Activated T-helper 17 cell treated with anti-CD3 and anti-CD28 coated beads, Interleukin-2, amount 50 U/mL, for 72 hours (primary cell): ENCODE measurements at regions not wholly inside any gene's neighbourhood (a gene's known extent, or its start where the extent isn't known, plus 50 kb on each side); places are given as distances from the start of the nearest gene placed in this dataset.

Source experiments
- ATAC-seq: fragments of 150-1000 bp; cut with Tn5 transposase; replicated peaks from 2 replicates; pipeline ENCODE4 v1.10.0; 2021; ENCODE audit warnings: mild to moderate bottlenecking, moderate library complexity
- H3K27ac Mint-ChIP-seq: one replicate; pipeline ENCODE4 v1.8.0; 2022; ENCODE audit warnings: mixed read lengths
- H3K27me3 Mint-ChIP-seq: one replicate; pipeline ENCODE4 v1.8.0; 2022; ENCODE audit warnings: mixed read lengths
- H3K36me3 Mint-ChIP-seq: one replicate; pipeline ENCODE4 v1.8.0; 2022; ENCODE audit warnings: low read depth, mild to moderate bottlenecking, mixed read lengths
- H3K4me1 Mint-ChIP-seq: one replicate; pipeline ENCODE4 v1.8.0; 2022; ENCODE audit warnings: mixed read lengths
- H3K4me3 Mint-ChIP-seq: one replicate; pipeline ENCODE4 v1.8.0; 2022; ENCODE audit warnings: mild to moderate bottlenecking, mixed read lengths
- H3K9me3 Mint-ChIP-seq: one replicate; pipeline ENCODE4 v1.8.0; 2022; ENCODE audit warnings: mixed read lengths

DNA sequence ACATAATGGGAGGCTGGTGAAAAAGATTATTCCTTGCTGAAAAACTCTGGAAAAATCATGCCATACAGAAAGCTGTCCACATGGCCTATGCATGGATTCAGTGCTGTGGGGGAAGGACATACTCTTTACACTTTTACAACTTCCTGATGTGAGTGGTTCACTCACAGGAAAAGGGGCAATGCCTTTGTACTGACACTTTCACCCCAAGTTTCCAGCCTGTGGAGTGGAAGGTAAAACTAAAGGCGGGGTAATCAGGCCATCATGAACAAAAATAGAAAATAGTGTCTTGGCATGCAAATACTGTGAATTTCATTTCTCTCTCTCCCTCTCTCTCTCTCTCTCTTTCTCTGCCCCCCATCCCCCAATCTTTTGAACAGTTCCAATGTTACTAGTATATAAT lies 281.8 kb downstream of the ETS1 start:
- peak overlapping the region; percentile 86 for H3K4me3 Mint-ChIP-seq
- peaks cover 40% of the 10 kb centered on the region for H3K4me1 Mint-ChIP-seq
- ATAC-seq = no peak
- H3K36me3 Mint-ChIP-seq = no peaks in the 10 kb centered on the region
- H3K27ac Mint-ChIP-seq = peak overlapping the region; percentile 78
- no peaks in the 10 kb centered on the region for H3K27me3 Mint-ChIP-seq
- H3K9me3 Mint-ChIP-seq = no peaks in the 10 kb centered on the region

- ATAC-seq = peak; percentile 18
- H3K4me3 Mint-ChIP-seq = peak overlapping the region; percentile 86
- H3K36me3 Mint-ChIP-seq = no peaks in the 10 kb centered on the region
- H3K27me3 Mint-ChIP-seq = no peaks in the 10 kb centered on the region
- H3K27ac Mint-ChIP-seq = peak overlapping the region; percentile 78
- H3K9me3 Mint-ChIP-seq = no peaks in the 10 kb centered on the region
- H3K4me1 Mint-ChIP-seq = peaks cover 40% of the 10 kb centered on the region
Observed at GRCh38 chr11:128304666-128305485, 282.5 kb downstream of the ETS1 start.

- Mint-ChIP-seq H3K4me1 (peaks cover 47% of the 10 kb centered on the region), H3K36me3 (no peaks in the 10 kb centered on the region), H3K27me3 (no peaks in the 10 kb centered on the region), H3K27ac (peak overlapping the region; percentile 78), H3K9me3 (no peaks in the 10 kb centered on the region), H3K4me3 (peak overlapping the region; percentile 86)
- no peak for ATAC-seq
Observed at GRCh38 chr11:128304116-128304515, 283.2 kb downstream of the ETS1 start.

DNA sequence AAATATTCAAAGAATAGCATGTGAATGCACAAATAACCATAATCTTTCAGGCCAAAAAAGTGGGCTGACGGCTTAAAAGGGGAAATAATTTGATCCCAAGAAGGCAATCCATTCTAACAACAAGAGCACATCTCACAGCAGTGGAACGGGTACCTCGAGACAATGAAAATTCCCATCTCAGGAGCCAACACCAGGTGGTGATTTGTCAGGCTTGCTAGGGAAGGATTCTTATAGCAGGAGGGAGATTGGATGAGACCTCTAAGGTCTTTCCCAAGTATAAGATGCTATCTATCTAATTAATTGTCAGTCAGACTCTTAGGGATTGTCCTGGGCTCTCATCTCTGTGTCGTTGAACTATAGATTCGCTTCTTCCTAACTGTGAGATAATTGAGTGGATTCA lies 284.0 kb downstream of the ETS1 start:
- peak overlapping the region; percentile 78 for H3K27ac Mint-ChIP-seq
- peaks cover 54% of the 10 kb centered on the region for H3K4me1 Mint-ChIP-seq
- no peaks in the 10 kb centered on the region for H3K27me3 Mint-ChIP-seq
- H3K9me3 Mint-ChIP-seq = no peaks in the 10 kb centered on the region
- peak overlapping the region; percentile 86 for H3K4me3 Mint-ChIP-seq
- no peak for ATAC-seq
- no peaks in the 10 kb centered on the region for H3K36me3 Mint-ChIP-seq

DNA sequence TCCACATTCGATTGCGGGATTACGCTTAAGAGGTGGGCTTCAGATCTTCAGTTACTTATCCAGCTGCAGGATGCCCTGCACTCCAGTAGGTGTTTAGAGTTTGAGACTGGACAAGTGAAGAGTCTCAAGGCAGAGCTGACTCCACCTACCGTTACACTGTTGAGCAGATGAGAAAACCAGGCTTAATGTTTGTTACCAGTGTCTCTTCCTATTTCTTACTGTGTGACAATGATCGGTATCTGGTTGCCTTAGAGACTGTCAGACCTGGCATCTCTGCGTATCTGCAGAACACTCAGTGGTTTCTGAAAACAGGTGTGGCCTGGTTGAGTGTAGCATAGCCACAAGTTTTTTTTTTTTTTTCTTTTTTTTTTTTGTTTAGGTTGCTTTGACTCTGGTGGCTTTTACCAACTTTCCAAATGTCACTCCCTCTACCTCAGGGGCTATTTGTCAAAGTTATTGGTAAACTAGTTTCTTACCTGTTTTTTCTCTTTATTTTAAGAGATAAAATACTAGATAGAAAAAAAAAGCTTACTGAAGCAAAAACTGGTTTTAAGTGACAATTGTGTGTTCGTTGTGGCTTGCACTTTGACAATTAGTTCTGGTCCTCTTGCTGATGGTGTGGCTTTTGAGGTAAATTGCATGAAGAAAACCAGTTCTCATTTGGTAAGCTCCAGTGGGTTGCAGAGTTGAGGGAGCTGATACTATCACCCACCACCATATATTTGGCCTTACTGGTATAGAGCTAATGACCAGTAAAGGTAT lies 284.8 kb downstream of the ETS1 start:
- H3K4me1 Mint-ChIP-seq = peaks cover 61% of the 10 kb centered on the region
- H3K27me3 Mint-ChIP-seq = no peaks in the 10 kb centered on the region
- H3K36me3 Mint-ChIP-seq = no peaks in the 10 kb centered on the region
- peak; percentile 91 for ATAC-seq
- H3K9me3 Mint-ChIP-seq = no peaks in the 10 kb centered on the region
- peak overlapping the region; percentile 78 for H3K27ac Mint-ChIP-seq
- peak overlapping the region; percentile 86 for H3K4me3 Mint-ChIP-seq

- Mint-ChIP-seq H3K4me1 (peaks cover 70% of the 10 kb centered on the region), H3K4me3 (peak overlapping the region; percentile 86), H3K27me3 (no peaks in the 10 kb centered on the region), H3K27ac (peak overlapping the region; percentile 78), H3K36me3 (no peaks in the 10 kb centered on the region), H3K9me3 (no peaks in the 10 kb centered on the region)
- no peak for ATAC-seq
Observed at GRCh38 chr11:128301756-128302155, 285.6 kb downstream of the ETS1 start.

DNA sequence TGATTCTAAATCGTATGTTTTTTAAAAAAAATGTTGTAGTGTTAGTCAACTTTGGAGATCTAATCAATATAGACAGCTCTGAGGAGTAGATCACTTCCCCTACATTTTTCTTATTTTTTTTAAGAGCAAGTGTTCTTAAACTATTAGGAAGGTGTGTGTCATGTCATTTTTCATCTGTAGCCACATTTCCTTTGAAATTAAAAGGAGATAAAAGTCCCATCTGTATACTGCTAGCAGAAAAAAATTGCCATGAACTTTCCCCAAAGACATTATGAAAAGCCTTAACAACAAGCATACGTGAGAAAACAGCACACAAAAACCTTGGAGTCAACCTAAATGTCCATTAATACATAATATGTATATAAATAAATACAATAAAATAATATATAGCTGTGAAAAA lies 286.6 kb downstream of the ETS1 start:
- ATAC-seq = no peak
- peaks cover 65% of the 10 kb centered on the region for H3K4me1 Mint-ChIP-seq
- no peaks in the 10 kb centered on the region for H3K36me3 Mint-ChIP-seq
- H3K27me3 Mint-ChIP-seq = no peaks in the 10 kb centered on the region
- H3K27ac Mint-ChIP-seq = peak overlapping the region; percentile 78
- H3K9me3 Mint-ChIP-seq = no peaks in the 10 kb centered on the region
- peak overlapping the region; percentile 86 for H3K4me3 Mint-ChIP-seq

DNA sequence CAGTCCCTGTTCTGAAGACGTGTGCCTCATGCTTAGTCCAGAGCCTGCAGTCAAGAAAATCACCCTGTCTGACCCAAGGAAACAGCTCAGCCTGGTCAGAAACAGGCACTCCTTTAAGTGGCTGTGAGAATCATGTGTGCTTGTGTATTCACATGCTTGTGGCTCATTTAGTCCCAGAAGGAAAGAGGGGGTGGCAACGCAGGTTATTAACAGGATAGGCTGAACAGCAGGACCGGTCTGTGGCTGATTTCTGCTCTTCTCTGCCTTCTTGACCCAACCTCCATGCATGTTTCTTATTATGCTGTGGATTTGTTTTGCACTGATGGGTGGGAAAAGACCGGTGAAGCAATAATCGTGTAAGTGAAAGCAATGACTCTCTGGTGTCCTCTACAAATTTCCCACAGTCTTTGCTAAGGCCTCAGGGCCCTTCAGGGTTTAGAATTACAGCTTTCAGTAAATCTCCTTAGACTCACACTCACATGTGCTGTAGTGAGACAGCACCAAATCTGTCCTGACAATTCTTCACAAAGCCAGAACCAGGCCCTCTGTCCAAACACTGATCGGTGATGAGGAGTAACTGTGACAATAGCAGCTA lies 288.1 kb downstream of the ETS1 start:
- ATAC-seq = peak; percentile 17
- H3K4me3 Mint-ChIP-seq = peak overlapping the region; percentile 86
- peaks cover 60% of the 10 kb centered on the region for H3K4me1 Mint-ChIP-seq
- peaks cover 3% of the 10 kb centered on the region for H3K9me3 Mint-ChIP-seq
- H3K36me3 Mint-ChIP-seq = no peaks in the 10 kb centered on the region
- H3K27me3 Mint-ChIP-seq = no peaks in the 10 kb centered on the region
- H3K27ac Mint-ChIP-seq = peak overlapping the region; percentile 78

DNA sequence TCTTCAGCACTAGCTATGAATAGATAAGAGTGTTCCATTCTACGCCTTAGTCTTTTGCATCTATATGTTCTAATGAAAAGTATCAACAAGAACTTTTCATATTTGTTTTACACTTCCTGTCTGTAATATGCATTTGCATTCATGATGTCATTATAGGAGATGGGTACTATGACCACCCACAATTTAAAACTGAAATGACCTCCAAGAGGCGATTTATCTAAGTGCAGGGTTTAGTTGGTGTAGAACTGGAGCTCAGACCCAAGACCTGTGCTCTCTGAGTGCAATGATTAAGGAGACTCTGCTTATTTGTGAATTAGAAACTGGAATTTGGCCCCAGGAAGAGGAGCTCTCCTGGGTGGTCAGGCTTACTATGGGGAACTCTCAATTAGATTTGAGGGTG lies 289.1 kb downstream of the ETS1 start:
- Mint-ChIP-seq H3K27me3 (no peaks in the 10 kb centered on the region), H3K4me1 (peaks cover 53% of the 10 kb centered on the region), H3K27ac (peak overlapping the region; percentile 78), H3K4me3 (peak overlapping the region; percentile 86), H3K9me3 (peaks cover 3% of the 10 kb centered on the region), H3K36me3 (no peaks in the 10 kb centered on the region)
- ATAC-seq = no peak

DNA sequence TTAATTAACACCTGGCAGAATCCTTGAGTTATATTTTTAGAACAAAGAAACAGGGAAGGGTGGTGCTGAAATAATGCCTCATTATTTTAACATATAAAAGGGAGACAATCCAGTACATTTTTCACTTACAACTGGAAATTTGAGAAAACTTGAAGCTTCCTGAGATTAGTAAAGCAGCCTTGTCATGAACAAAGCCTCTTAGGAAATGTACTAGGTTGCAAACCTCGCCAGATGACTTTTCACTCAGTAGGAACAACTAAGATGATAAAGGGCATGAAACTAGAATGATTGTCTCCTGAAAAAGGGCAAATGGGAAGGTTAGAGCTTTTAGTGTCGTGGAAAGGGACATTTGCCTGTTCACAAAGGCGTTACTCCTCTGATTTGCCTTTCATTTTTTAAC lies 289.6 kb downstream of the ETS1 start:
- Mint-ChIP-seq H3K4me1 (peaks cover 53% of the 10 kb centered on the region), H3K9me3 (peaks cover 3% of the 10 kb centered on the region), H3K27ac (peak overlapping the region; percentile 78), H3K27me3 (no peaks in the 10 kb centered on the region), H3K4me3 (peak overlapping the region; percentile 86), H3K36me3 (no peaks in the 10 kb centered on the region)
- ATAC-seq = no peak

DNA sequence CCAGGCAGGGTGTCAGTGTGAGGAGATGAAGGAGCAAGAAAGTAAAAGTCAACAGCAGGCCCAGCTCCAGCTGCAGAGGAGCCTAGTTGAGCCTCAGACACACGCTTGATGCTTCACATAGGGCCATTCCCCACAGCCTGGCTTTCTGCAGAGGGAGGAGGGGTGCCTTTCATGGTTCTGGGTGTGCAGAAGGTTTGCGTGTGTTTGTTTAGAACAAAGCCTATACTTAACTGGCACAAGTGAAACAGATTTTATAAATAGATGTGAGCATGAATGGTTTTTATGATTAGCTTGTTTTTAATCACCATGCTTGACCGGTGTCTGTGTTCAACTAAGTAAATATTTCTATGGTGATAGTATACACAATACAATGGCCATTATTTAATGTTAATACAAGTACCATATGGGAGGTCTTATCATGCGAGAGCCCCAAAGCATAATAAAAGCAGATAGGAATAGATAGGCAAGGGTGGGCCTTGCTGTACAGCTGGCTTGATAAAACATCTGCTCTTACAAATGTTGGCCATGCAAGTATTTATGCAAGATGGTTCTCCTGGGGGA lies 290.2 kb downstream of the ETS1 start:
- ATAC-seq = no peak
- peaks cover 3% of the 10 kb centered on the region for H3K9me3 Mint-ChIP-seq

GRCh38 chr11:128294671-128295050 lies 292.7 kb downstream of the ETS1 start:
- H3K27me3 Mint-ChIP-seq = no peaks in the 10 kb centered on the region
- peaks cover 66% of the 10 kb centered on the region for H3K4me1 Mint-ChIP-seq
- H3K9me3 Mint-ChIP-seq = peaks cover 3% of the 10 kb centered on the region
- H3K36me3 Mint-ChIP-seq = peaks cover 18% of the 10 kb centered on the region
- H3K4me3 Mint-ChIP-seq = peak overlapping the region; percentile 90
- peak overlapping the region; percentile 13 for H3K27ac Mint-ChIP-seq
- no peak for ATAC-seq

More for the DNA sequence above, 290.2 kb downstream of the ETS1 start:
- H3K4me3 Mint-ChIP-seq = peak overlapping the region; percentile 86
- peaks cover 59% of the 10 kb centered on the region for H3K4me1 Mint-ChIP-seq
- H3K27ac Mint-ChIP-seq = peak overlapping the region; percentile 78
- H3K36me3 Mint-ChIP-seq = peaks cover 1% of the 10 kb centered on the region
- H3K27me3 Mint-ChIP-seq = no peaks in the 10 kb centered on the region

DNA sequence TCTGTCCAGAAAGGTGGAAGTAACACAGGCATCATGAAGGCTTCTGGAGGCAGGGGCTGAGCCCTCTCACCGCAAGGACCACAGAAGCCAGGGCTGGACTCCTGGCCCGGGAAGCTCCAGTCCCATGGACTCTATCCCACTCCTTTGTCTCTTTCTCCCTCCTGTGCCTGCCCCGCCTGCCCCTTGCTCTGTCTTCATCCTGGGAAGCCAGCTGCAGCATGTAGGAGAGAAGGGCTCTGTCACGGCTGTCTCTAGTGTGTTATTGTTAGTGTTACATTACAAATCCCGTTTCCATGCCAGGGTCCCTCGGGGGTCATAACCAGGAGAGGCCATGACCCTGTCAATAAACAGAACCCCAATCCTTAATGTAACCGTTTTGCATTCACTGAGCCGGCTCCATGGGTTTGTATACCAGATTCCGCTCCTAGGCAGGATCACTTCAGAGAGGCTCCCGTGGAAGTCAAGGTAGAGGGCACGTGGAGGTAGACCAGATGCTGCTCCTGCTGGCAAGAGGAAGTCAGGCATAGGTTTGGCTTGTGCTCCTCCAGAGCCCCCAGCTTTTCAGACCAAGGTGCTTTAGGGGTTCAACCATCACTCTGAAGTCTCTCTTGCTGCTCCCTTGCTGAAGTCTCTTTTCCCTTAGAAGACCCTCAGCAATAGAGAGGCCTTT lies 293.2 kb downstream of the ETS1 start:
- peaks cover 66% of the 10 kb centered on the region for H3K4me1 Mint-ChIP-seq
- peak overlapping the region; percentile 13 for H3K27ac Mint-ChIP-seq
- peaks cover 21% of the 10 kb centered on the region for H3K36me3 Mint-ChIP-seq
- ATAC-seq = no peak
- H3K4me3 Mint-ChIP-seq = peak overlapping the region; percentile 90
- H3K9me3 Mint-ChIP-seq = peaks cover 3% of the 10 kb centered on the region
- no peaks in the 10 kb centered on the region for H3K27me3 Mint-ChIP-seq

GRCh38 chr11:128291835-128292234 lies 295.5 kb downstream of the ETS1 start:
- H3K4me3 Mint-ChIP-seq = peak overlapping the region; percentile 90
- peak overlapping the region; percentile 99 for H3K27ac Mint-ChIP-seq
- no peak for ATAC-seq
- no peaks in the 10 kb centered on the region for H3K27me3 Mint-ChIP-seq
- H3K9me3 Mint-ChIP-seq = peaks cover 3% of the 10 kb centered on the region
- H3K36me3 Mint-ChIP-seq = peaks cover 29% of the 10 kb centered on the region
- peaks cover 66% of the 10 kb centered on the region for H3K4me1 Mint-ChIP-seq
